Astrocyte (in vitro differentiated cells and primary cell): ENCODE measurements at regions not wholly inside any gene's neighbourhood (a gene's known extent, or its start where the extent isn't known, plus 50 kb on each side); places are given as distances from the start of the nearest gene placed in this dataset.

ENCODE experiments used
- DNase-seq: peaks from one replicate; pipeline ENCODE4 v3.0.0-alpha.2; 2010; ENCODE audit warnings: low read depth
- FAIRE-seq: peaks from 2 replicates; lab custom pipeline; 2011; peaks lifted over from hg19 to GRCh38; lab: Jason Lieb, UNC
- H2AFZ ChIP-seq: 2 replicates; pipeline ENCODE4 v1.6.0; 2012; ENCODE audit warnings: low read depth, low read length, inconsistent platforms
- H3K27ac ChIP-seq: 2 replicates; pipeline ENCODE4 v1.5.1; 2011; ENCODE audit warnings: low read depth, low read length, inconsistent platforms
- H3K27me3 ChIP-seq: 2 replicates; pipeline ENCODE4 v1.6.0; 2011; ENCODE audit warnings: low read length, inconsistent platforms; ENCODE audit not compliant: insufficient read depth
- H3K36me3 ChIP-seq: 2 replicates; pipeline ENCODE4 v1.5.1; 2011; ENCODE audit warnings: low read length, inconsistent platforms; ENCODE audit not compliant: insufficient read depth
- H3K4me1 ChIP-seq: 2 replicates; pipeline ENCODE4 v1.5.1; 2011; ENCODE audit warnings: low read length, inconsistent platforms; ENCODE audit not compliant: insufficient read depth
- H3K4me2 ChIP-seq: 2 replicates; pipeline ENCODE4 v1.6.0; 2012; ENCODE audit warnings: low read length, inconsistent platforms
- H3K4me3 ChIP-seq: 2 replicates; pipeline ENCODE4 v1.5.1; 2011; ENCODE audit warnings: low read depth, mild to moderate bottlenecking, low read length, inconsistent platforms; ENCODE audit not compliant: insufficient read depth
- H3K79me2 ChIP-seq: 2 replicates; pipeline ENCODE4 v1.6.0; 2012; ENCODE audit warnings: mild to moderate bottlenecking, low read length, inconsistent platforms; ENCODE audit not compliant: insufficient read depth
- H3K9ac ChIP-seq: 2 replicates; pipeline ENCODE4 v1.6.0; 2012; ENCODE audit warnings: mild to moderate bottlenecking, low read length, inconsistent platforms
- H3K9me3 ChIP-seq: 2 replicates; pipeline ENCODE4 v1.5.1; 2012; ENCODE audit warnings: low read depth, mild to moderate bottlenecking, low read length, inconsistent platforms; ENCODE audit not compliant: insufficient read depth
- H4K20me1 ChIP-seq: 2 replicates; pipeline ENCODE4 v1.6.0; 2012; ENCODE audit warnings: low read length, inconsistent platforms; ENCODE audit not compliant: insufficient read depth
- H3K27ac Mint-ChIP-seq: one replicate; pipeline ENCODE4 v1.8.0; 2021; ENCODE audit warnings: mild to moderate bottlenecking, mixed read lengths; ENCODE audit not compliant: unreplicated experiment
- H3K27me3 Mint-ChIP-seq: one replicate; pipeline ENCODE4 v1.8.0; 2021; ENCODE audit warnings: low read depth, mixed read lengths; ENCODE audit not compliant: unreplicated experiment
- H3K36me3 Mint-ChIP-seq: one replicate; pipeline ENCODE4 v1.8.0; 2021; ENCODE audit warnings: low read depth, mixed read lengths; ENCODE audit not compliant: unreplicated experiment
- H3K4me1 Mint-ChIP-seq: one replicate; pipeline ENCODE4 v1.8.0; 2021; ENCODE audit warnings: low read depth, mixed read lengths; ENCODE audit not compliant: unreplicated experiment
- H3K4me3 Mint-ChIP-seq: one replicate; pipeline ENCODE4 v1.8.0; 2021; ENCODE audit warnings: mild to moderate bottlenecking, moderate library complexity, mixed read lengths; ENCODE audit not compliant: unreplicated experiment
- H3K9me3 Mint-ChIP-seq: one replicate; pipeline ENCODE4 v1.8.0; 2021; ENCODE audit warnings: mild to moderate bottlenecking, mixed read lengths; ENCODE audit not compliant: unreplicated experiment
- EZH2 ChIP-seq: IDR thresholded peaks from 2 replicates; pipeline ENCODE4 v1.6.1; 2012; ENCODE audit warnings: mild to moderate bottlenecking, low read length, inconsistent platforms; ENCODE audit not compliant: insufficient read depth
- TF ChIP-seq, protein P1 (sequence below): IDR thresholded peaks from 2 replicates; pipeline ENCODE4 v1.5.1; 2011; ENCODE audit warnings: low read depth, mild to moderate bottlenecking, inconsistent platforms, low read length, moderate library complexity; ENCODE audit not compliant: insufficient read depth

DNA sequence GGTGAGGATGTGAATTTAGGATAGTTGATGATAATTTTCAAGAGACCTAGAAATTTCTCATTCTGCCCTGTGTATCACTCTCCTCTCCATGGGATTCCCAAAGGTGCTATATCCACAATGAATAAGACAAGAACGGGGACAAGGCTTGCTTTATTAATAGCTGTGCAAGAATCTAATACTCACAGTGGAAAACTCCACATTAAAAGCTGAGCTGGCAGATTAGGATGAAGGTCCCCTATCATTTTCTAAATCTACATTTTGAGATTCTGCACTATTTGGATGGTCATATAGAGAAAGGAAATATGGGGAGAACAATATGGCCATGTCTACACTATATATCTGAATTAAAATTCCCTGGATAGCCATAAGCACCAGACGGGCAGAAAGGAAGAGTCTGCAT lies 411.0 kb upstream of the TGFBR2 start:
- Histone ChIP-seq H3K36me3 (no peaks in the 10 kb centered on the region), H3K79me2 (no peaks in the 10 kb centered on the region), H3K9me3 (no peaks in the 10 kb centered on the region), H3K4me3 (no peak overlapping the region), H3K4me2 (no peak overlapping the region), H3K27ac (no peak overlapping the region), H3K4me1 (peaks cover 5% of the 10 kb centered on the region), H3K27me3 (no peaks in the 10 kb centered on the region), H2AFZ (no peak overlapping the region), H4K20me1 (no peaks in the 10 kb centered on the region), H3K9ac (no peak overlapping the region)
- no peak for DNase-seq
- H3K4me1 Mint-ChIP-seq = peaks cover 10% of the 10 kb centered on the region
- no peaks in the 10 kb centered on the region for H3K9me3 Mint-ChIP-seq
- H3K27ac Mint-ChIP-seq = no peak overlapping the region
- no peak for FAIRE-seq
- no peak for TF ChIP-seq EZH2
- TF ChIP-seq, protein P1, sequence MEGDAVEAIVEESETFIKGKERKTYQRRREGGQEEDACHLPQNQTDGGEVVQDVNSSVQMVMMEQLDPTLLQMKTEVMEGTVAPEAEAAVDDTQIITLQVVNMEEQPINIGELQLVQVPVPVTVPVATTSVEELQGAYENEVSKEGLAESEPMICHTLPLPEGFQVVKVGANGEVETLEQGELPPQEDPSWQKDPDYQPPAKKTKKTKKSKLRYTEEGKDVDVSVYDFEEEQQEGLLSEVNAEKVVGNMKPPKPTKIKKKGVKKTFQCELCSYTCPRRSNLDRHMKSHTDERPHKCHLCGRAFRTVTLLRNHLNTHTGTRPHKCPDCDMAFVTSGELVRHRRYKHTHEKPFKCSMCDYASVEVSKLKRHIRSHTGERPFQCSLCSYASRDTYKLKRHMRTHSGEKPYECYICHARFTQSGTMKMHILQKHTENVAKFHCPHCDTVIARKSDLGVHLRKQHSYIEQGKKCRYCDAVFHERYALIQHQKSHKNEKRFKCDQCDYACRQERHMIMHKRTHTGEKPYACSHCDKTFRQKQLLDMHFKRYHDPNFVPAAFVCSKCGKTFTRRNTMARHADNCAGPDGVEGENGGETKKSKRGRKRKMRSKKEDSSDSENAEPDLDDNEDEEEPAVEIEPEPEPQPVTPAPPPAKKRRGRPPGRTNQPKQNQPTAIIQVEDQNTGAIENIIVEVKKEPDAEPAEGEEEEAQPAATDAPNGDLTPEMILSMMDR = no peak
- no peak overlapping the region for H3K4me3 Mint-ChIP-seq
- H3K36me3 Mint-ChIP-seq = no peaks in the 10 kb centered on the region
- H3K27me3 Mint-ChIP-seq = no peaks in the 10 kb centered on the region

DNA sequence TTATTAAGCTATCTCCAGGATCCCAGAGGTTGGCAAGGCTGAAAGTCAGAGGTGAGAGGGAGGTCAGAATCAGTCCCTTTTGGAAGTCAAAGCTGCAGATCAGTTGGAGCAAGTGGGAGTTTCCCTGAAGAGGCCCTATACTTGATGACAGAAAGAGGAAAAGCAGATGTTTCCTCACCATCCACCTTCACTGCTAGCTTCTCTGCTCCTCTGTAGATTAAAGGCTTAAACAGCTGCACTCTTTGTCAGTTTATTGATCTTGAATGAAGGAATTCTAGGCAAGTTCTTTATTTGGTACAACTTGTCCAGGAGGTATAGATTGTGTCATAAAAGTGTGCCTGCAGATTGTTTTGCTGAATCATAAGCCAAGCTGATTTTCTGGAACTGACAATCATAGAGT lies 408.2 kb upstream of the TGFBR2 start:
- no peaks in the 10 kb centered on the region for H4K20me1 ChIP-seq
- peaks cover 10% of the 10 kb centered on the region for H3K4me1 ChIP-seq
- no peak overlapping the region for H2AFZ ChIP-seq
- no peaks in the 10 kb centered on the region for H3K9me3 ChIP-seq
- no peak overlapping the region for H3K4me3 ChIP-seq
- H3K36me3 Mint-ChIP-seq = no peaks in the 10 kb centered on the region
- H3K27me3 ChIP-seq = no peaks in the 10 kb centered on the region
- no peaks in the 10 kb centered on the region for H3K36me3 ChIP-seq
- H3K4me2 ChIP-seq = no peak overlapping the region
- no peak overlapping the region for H3K27ac ChIP-seq
- FAIRE-seq = peak; percentile 13
- no peaks in the 10 kb centered on the region for H3K27me3 Mint-ChIP-seq
- TF ChIP-seq, protein P1 = no peak
- no peak for TF ChIP-seq EZH2
- H3K9ac ChIP-seq = no peak overlapping the region
- no peak for DNase-seq
- H3K4me3 Mint-ChIP-seq = no peak overlapping the region
- H3K79me2 ChIP-seq = no peaks in the 10 kb centered on the region
- no peaks in the 10 kb centered on the region for H3K9me3 Mint-ChIP-seq
- H3K27ac Mint-ChIP-seq = no peak overlapping the region
- H3K4me1 Mint-ChIP-seq = peaks cover 10% of the 10 kb centered on the region

- FAIRE-seq (peak; percentile 75), DNase-seq (no peak)
- Histone ChIP-seq H3K9me3 (no peaks in the 10 kb centered on the region), H3K27me3 (no peaks in the 10 kb centered on the region), H3K79me2 (no peaks in the 10 kb centered on the region), H3K4me3 (no peak overlapping the region), H2AFZ (no peak overlapping the region), H3K27ac (no peak overlapping the region), H3K36me3 (no peaks in the 10 kb centered on the region), H3K4me1 (peaks cover 13% of the 10 kb centered on the region), H3K9ac (no peak overlapping the region), H4K20me1 (no peaks in the 10 kb centered on the region), H3K4me2 (no peak overlapping the region)
- Mint-ChIP-seq H3K27me3 (no peaks in the 10 kb centered on the region), H3K27ac (no peak overlapping the region), H3K4me1 (peaks cover 10% of the 10 kb centered on the region), H3K36me3 (no peaks in the 10 kb centered on the region), H3K4me3 (no peak overlapping the region), H3K9me3 (no peaks in the 10 kb centered on the region)
- TF ChIP-seq EZH2 = no peak
- TF ChIP-seq, protein P1 = peak; percentile 79
Measured at GRCh38 chr3:30199096-30199759, 407.2 kb upstream of the TGFBR2 start.
